Activated naive CD8-positive, alpha-beta T cell treated with anti-CD3 and anti-CD28 coated beads, Interleukin-2, amount 10 ng/mL, durations not matched to agents 7 days and 5 days (primary cell): ENCODE measurements at regions not wholly inside any gene's neighbourhood (a gene's known extent, or its start where the extent isn't known, plus 50 kb on each side); places are given as distances from the start of the nearest gene placed in this dataset.

Experiments
- ATAC-seq: fragments of 150-1000 bp; cut with Tn5 transposase; one replicate; pipeline ENCODE4 v1.10.0; 2021; ENCODE audit warnings: low read depth, moderate library complexity
- POLR2A ChIA-PET: fragments of 350-600 bp; sonication (Branson Sonifier 250); formaldehyde crosslinking; loops from one replicate; lab custom pipeline; 2021; ENCODE audit warnings: antibody characterized with exemption; lab: Charles Lee
- DNase-seq: peaks from one replicate; pipeline ENCODE4 v3.0.0; 2021
- H3K27ac Mint-ChIP-seq: one replicate; pipeline ENCODE4 v1.8.0; 2022; ENCODE audit warnings: mild to moderate bottlenecking, mixed read lengths
- H3K27me3 Mint-ChIP-seq: one replicate; pipeline ENCODE4 v1.8.0; 2022; ENCODE audit warnings: mild to moderate bottlenecking, moderate library complexity, mixed read lengths
- H3K36me3 Mint-ChIP-seq: one replicate; pipeline ENCODE4 v1.8.0; 2021; ENCODE audit warnings: mild to moderate bottlenecking, mixed read lengths
- H3K4me1 Mint-ChIP-seq: one replicate; pipeline ENCODE4 v1.8.0; 2021; ENCODE audit warnings: mixed read lengths
- H3K4me3 Mint-ChIP-seq: one replicate; pipeline ENCODE4 v1.8.0; 2022; ENCODE audit warnings: mild to moderate bottlenecking, moderate library complexity, mixed read lengths
- H3K9me3 Mint-ChIP-seq: one replicate; pipeline ENCODE4 v1.8.0; 2021; ENCODE audit warnings: mixed read lengths

- H3K36me3 Mint-ChIP-seq: no peaks in the 10 kb centered on the region
- no peak for ATAC-seq
These were observed 105.7 kb upstream of the SHH start for GRCh38 chr7:155917836-155918430.

DNA sequence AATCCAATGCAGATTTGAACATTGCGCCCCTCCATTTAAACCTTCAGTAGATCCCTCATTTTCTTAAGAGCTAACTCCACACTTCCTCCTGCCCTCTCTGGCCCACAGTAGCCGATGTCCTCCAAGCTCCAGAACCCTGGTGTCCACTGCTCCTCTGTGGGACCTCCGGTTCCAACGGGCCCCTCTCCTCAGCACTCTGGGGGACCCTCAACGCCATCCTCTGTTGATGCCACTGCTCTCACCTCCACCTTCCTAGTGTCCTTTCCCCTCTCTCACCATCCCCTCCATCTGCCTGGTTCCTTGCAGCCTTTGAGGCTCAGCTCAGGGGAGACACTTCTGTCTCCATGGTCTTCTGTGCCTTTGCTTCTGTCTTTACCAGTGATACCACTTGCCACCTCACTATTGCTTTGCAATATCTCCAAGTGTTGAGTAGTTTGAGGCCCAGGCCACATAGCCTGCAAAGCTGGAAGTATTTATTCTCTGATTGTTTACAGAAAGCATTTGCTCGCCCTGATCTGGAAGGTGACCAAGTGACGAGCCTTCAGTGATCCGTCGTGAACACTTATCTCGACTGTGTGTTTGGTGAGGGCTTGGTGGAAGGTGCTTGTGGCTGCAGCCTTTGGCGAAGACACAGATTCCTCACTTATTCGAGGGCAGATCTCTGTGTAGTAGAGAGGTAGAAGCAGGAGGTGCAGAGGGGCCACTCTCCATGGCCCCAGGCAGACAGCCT, 104.8 kb upstream of the SHH start:
- no peak overlapping the region for H3K4me3 Mint-ChIP-seq
- H3K27me3 Mint-ChIP-seq: no peaks in the 10 kb centered on the region
- peaks cover 4% of the 10 kb centered on the region for H3K9me3 Mint-ChIP-seq
- POLR2A ChIA-PET: no interaction called here
- DNase-seq (no peak), ATAC-seq (no peak)
- no peaks in the 10 kb centered on the region for H3K4me1 Mint-ChIP-seq
- no peak overlapping the region for H3K27ac Mint-ChIP-seq
- H3K36me3 Mint-ChIP-seq: no peaks in the 10 kb centered on the region

More at GRCh38 chr7:155917836-155918430, 105.7 kb upstream of the SHH start:
- Mint-ChIP-seq H3K4me1 (no peaks in the 10 kb centered on the region), H3K27ac (no peak overlapping the region), H3K27me3 (no peaks in the 10 kb centered on the region), H3K9me3 (peaks cover 3% of the 10 kb centered on the region), H3K4me3 (no peak overlapping the region)
- DNase-seq: no peak
- POLR2A ChIA-PET: no interaction called here

DNA sequence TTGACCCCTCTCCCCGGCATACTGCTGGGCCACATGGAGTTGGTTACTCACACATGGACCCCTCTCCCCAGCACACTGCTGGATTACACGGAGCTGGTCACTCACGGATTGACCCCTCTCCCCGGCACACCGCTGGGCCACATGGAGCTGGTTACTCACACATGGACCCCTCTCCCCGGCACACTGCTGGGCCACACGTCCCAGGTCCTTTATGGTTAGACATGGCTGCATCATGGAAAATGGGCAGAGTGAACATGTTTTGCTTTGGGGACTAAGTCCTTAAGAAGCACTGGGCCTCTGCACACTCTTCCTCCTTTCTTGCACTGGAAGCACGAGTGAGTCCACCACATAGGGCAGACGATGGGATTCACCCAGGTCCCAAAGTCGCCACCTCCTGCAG, 102.1 kb upstream of the SHH start:
- H3K27ac Mint-ChIP-seq: no peak overlapping the region
- H3K36me3 Mint-ChIP-seq: no peaks in the 10 kb centered on the region
- POLR2A ChIA-PET: no interaction called here
- H3K4me1 Mint-ChIP-seq: no peaks in the 10 kb centered on the region
- DNase-seq (no peak), ATAC-seq (no peak)
- no peaks in the 10 kb centered on the region for H3K27me3 Mint-ChIP-seq
- peaks cover 12% of the 10 kb centered on the region for H3K9me3 Mint-ChIP-seq
- H3K4me3 Mint-ChIP-seq: no peak overlapping the region

GRCh38 chr7:155913719-155914118, 101.5 kb upstream of the SHH start:
- Mint-ChIP-seq H3K9me3 (peaks cover 12% of the 10 kb centered on the region), H3K27ac (no peak overlapping the region), H3K27me3 (no peaks in the 10 kb centered on the region), H3K36me3 (no peaks in the 10 kb centered on the region), H3K4me3 (no peak overlapping the region), H3K4me1 (no peaks in the 10 kb centered on the region)
- ATAC-seq (no peak), DNase-seq (no peak)
- POLR2A ChIA-PET: no interaction called here

DNA sequence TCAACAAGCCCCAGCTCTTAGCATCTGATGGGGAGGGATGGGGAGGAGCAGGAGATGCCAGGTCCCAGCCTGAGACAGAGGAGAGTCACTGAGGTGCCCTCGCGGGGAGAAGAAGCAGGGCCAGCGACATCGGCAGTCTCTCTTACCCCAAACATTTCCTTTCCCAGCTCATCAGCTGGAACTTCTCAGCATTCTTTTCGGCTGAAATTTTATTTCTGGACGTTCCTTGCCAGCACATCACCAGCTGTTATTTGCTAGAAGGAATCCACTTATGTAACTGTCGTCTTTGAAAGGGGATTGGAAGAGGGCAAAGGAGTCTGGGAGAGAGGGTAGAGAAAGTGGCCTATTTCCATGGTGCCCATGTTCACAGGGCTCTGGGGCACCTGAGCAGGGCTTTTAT, 101.0 kb upstream of the SHH start:
- no peak for ATAC-seq
- Mint-ChIP-seq H3K27ac (peak overlapping the region; percentile 26), H3K4me3 (no peak overlapping the region), H3K9me3 (peaks cover 9% of the 10 kb centered on the region), H3K27me3 (no peaks in the 10 kb centered on the region), H3K36me3 (no peaks in the 10 kb centered on the region), H3K4me1 (no peaks in the 10 kb centered on the region)
- no peak for DNase-seq
- POLR2A ChIA-PET: no interaction called here

DNA sequence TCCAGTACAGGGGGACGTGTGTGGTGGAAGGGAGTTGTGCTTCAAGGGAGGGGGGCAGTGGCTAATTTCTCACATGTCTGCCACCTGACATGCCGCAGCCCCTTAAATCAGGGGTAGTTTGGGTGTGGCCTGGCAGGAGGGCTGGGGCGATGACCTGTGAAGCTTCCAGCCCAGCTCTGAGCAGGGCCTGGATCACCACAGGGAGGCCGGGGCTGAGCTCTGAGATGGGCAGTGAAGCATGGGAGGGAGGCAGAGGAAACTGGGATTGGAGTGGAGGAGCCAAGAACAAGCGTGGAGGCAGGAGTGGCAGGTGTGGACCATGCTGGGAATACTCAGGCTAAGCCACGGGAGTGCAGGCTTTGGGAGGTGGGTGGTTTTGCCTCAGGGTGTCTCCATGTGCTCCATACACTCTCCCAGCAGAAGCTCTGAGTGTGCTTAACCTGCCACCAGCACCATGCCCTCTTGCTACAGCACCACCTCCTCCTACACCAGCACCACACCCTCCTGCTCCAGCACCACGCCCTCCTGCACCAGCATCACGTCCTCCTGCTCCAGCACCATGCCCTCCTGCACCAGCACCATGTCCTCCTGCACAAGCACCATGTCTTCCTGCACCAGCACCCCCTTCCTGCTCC, 99.3 kb upstream of the SHH start:
- Mint-ChIP-seq H3K27ac (no peak overlapping the region), H3K4me1 (no peaks in the 10 kb centered on the region), H3K4me3 (no peak overlapping the region), H3K27me3 (no peaks in the 10 kb centered on the region), H3K9me3 (peaks cover 9% of the 10 kb centered on the region), H3K36me3 (no peaks in the 10 kb centered on the region)
- DNase-seq: no peak
- no peak for ATAC-seq
- POLR2A ChIA-PET: no interaction called here

GRCh38 chr7:155908385-155908784, 96.1 kb upstream of the SHH start:
- H3K27ac Mint-ChIP-seq: no peak overlapping the region
- H3K36me3 Mint-ChIP-seq: no peaks in the 10 kb centered on the region
- H3K27me3 Mint-ChIP-seq: no peaks in the 10 kb centered on the region
- H3K9me3 Mint-ChIP-seq: peaks cover 11% of the 10 kb centered on the region
- H3K4me3 Mint-ChIP-seq: no peak overlapping the region
- DNase-seq: no peak
- ATAC-seq: no peak
- H3K4me1 Mint-ChIP-seq: no peaks in the 10 kb centered on the region
- POLR2A ChIA-PET: no interaction called here

DNA sequence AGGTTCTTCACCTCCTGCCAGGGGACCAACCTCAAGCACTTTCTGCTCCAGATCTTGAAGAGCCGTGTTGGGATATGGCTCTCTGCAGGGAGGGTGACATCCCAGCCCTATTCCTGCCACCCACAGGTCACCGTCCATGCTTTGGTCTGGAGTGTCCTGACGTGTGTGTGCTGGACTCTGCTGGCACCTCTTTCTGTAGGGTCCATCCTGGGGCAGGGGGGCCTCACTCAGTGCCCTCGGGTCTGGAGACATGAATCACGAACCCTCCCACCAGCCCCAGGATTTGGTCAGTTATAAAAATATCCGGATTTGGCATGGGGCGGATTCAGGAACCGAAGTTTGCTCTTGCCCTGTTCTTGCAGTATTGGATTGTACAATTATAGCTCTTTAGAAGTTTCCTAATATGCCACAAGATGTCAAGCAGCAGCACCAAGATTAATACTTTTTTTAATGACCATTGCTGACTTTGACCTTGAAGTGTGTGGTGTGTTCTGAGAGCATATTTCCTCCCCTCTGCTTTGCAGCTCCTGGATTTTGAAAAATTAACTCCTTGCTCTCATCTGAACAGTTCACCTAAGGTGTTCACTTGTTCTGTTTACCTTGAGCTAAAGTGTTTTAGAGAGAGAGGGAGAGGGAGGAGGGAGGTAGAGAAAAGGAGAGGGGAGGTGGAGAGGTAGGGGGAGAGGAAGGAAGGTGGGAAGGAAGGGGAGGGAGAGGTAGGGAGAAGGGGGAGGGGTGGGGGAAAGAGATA, 95.4 kb upstream of the SHH start:
- Mint-ChIP-seq H3K27me3 (no peaks in the 10 kb centered on the region), H3K36me3 (no peaks in the 10 kb centered on the region), H3K4me3 (no peak overlapping the region), H3K9me3 (peaks cover 11% of the 10 kb centered on the region), H3K4me1 (no peaks in the 10 kb centered on the region), H3K27ac (no peak overlapping the region)
- POLR2A ChIA-PET: no interaction called here
- ATAC-seq: no peak
- DNase-seq: no peak

DNA sequence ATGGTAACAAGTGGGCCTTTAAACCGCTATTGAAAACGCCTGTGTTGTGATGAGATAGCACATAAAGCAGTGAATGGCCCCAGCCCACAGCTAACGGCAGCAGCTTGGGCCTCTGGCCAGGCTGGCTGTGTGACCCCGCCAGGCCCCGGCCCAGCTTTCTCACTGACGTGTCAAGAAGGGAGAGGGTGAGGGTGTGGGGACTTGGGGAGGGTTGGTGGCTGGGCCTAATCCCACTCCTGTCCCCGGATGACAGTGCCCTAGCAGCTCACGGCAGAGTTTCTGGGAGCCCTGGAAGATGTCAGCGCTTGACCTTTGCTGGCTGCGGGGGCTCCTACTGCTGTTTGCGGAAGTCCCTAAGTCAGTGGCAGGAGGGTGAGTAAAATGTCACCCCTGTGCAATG, 88.9 kb upstream of the SHH start:
- Mint-ChIP-seq H3K9me3 (peaks cover 2% of the 10 kb centered on the region), H3K4me1 (no peaks in the 10 kb centered on the region), H3K27me3 (peaks cover 4% of the 10 kb centered on the region), H3K36me3 (no peaks in the 10 kb centered on the region), H3K27ac (no peak overlapping the region), H3K4me3 (no peak overlapping the region)
- POLR2A ChIA-PET: no interaction called here
- ATAC-seq: no peak
- DNase-seq: no peak

GRCh38 chr7:155899596-155899995, 87.3 kb upstream of the SHH start:
- POLR2A ChIA-PET: no interaction called here
- Mint-ChIP-seq H3K4me1 (no peaks in the 10 kb centered on the region), H3K9me3 (peaks cover 2% of the 10 kb centered on the region), H3K36me3 (no peaks in the 10 kb centered on the region), H3K27me3 (peaks cover 7% of the 10 kb centered on the region), H3K27ac (no peak overlapping the region), H3K4me3 (no peak overlapping the region)
- DNase-seq: no peak
- no peak for ATAC-seq

DNA sequence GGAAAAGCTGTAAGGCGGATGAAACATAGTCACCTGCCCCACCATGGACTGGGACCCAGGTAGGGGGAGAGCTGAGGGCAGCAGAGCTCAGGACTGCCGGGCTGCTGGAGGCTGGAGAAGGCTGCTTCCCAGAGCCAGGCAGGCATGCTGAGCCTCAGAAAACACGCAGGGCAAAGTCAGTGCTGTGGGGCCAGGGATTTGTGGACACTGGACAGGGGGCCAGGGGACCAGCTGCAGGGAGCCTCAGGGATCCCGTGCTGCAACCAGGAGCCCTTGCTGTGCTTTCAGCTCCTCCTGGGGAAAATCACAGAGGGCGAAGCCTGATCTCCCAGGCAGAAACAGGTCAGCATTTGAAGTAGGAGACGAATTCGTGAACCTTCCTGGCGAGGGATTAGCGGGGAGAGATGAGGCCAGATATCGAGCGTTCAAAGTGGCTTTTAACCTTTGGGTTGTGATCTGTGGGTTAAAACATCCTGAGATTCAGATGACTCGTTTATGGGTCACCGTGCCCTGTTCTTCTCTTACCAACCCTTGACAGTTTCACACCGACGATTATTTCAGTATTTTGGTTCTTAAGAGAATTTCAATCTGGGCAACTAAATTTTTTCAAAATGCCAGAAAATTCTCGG, 85.6 kb upstream of the SHH start:
- POLR2A ChIA-PET: no interaction called here
- no peaks in the 10 kb centered on the region for H3K9me3 Mint-ChIP-seq
- no peak overlapping the region for H3K4me3 Mint-ChIP-seq
- no peak for ATAC-seq
- H3K27me3 Mint-ChIP-seq: peaks cover 7% of the 10 kb centered on the region
- H3K36me3 Mint-ChIP-seq: no peaks in the 10 kb centered on the region
- no peaks in the 10 kb centered on the region for H3K4me1 Mint-ChIP-seq
- no peak for DNase-seq
- H3K27ac Mint-ChIP-seq: no peak overlapping the region

DNA sequence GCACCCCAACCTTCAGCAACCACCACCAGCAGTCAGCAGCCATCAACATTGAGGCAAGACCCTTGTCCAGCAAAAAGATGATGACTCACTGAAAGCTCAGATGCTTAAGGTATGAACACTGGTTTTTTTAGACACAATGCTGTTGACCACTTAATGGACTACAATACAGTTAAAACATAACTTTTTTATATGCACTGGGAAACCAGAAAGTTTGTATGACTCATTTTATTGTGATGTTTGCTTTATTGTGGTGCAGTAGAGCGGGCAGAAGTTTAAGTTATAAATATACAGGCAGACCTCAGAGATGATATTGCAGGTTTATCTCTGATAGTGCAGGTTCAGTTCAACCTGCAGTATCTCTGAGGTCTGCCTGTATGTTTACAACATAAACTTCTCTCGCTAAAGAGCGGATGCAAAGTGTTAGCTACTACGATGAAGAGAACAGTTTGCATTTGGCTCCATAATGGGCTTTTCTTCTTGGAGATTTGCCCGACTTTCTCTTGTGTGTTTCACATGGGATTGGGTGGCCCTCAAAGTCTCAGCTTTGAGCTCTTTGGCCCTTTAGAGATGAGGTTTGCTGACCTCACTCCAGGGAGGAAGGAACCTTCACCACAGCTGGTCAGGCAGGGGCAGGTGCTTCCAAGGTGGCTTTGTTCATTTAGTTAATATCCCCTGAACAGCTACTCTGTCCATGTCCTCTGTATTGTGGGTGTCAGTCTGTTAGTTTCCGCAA, 84.4 kb upstream of the SHH start:
- POLR2A ChIA-PET: no interaction called here
- Mint-ChIP-seq H3K4me1 (no peaks in the 10 kb centered on the region), H3K27me3 (peaks cover 7% of the 10 kb centered on the region), H3K36me3 (no peaks in the 10 kb centered on the region), H3K4me3 (no peak overlapping the region), H3K27ac (no peak overlapping the region), H3K9me3 (peaks cover 1% of the 10 kb centered on the region)
- ATAC-seq (no peak), DNase-seq (no peak)

DNA sequence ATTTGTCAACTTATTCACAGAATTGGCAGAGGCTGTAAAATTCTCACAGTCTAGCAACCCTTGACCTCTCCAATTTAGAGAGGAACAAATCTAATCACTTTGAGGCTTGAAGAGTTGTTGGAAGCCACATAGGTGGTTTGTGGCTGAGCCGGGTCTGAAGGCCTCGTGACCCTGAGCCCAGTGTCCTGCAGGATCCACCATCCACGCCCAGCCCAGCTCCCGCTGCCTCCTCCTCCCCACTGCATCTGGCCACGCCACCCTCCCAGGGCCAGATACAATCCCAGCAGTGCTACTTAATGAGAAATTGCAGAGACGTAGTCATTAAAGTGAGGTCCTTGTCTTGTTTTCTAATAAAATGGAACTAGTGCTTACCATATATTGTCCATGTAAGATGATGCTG, 81.4 kb upstream of the SHH start:
- peaks cover 5% of the 10 kb centered on the region for H3K9me3 Mint-ChIP-seq
- DNase-seq: no peak
- ATAC-seq: no peak

More for the DNA sequence above, 81.4 kb upstream of the SHH start:
- POLR2A ChIA-PET: no interaction called here
- H3K36me3 Mint-ChIP-seq: no peaks in the 10 kb centered on the region
- H3K4me3 Mint-ChIP-seq: no peak overlapping the region
- no peaks in the 10 kb centered on the region for H3K4me1 Mint-ChIP-seq
- peaks cover 5% of the 10 kb centered on the region for H3K27me3 Mint-ChIP-seq
- no peak overlapping the region for H3K27ac Mint-ChIP-seq
